ENCODE measurements at regions not wholly inside any gene's neighbourhood (a gene's known extent, or its start where the extent isn't known, plus 50 kb on each side); places are given as distances from the start of the nearest gene placed in this dataset.

DNA sequence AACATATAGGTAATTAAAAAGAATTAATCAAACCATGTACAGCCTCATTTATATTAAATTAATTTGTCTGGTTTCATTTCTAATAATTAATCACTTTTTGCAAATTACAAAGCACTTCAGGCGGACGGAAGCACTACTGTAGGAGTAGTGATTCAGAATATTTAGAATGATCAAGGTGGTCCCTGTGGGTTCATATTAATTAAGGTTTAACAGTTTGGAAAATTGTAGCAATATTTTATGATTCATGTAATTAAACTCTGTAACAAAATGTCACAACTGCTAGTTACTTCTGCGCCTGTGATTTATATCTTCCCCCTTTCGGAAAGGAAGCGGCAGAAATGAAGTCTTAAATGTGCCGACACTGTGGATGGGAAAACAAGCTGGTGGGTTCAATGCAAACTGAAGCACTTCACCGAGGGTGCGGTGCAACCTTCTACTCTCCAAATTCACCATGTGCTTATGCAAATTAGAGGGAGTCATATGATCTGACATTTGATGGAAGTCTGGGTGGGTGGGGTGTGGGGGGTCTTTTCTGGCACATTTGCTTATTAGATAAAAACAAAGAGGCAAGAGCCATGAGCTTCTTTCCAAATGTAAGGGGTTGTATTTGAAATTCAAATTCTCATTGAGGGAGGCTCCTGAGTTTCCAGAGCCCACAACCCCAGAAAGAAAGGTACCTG is 679.4 kb downstream of the TOX3 start:
- FAIRE-seq (no peak), DNase-seq (no peak)
- Histone ChIP-seq H3K27ac (ENCODE audit: low read depth in 2 of 2, low read length in 2 of 2) (no peak overlapping the region), H3K9ac (ENCODE audit: low read length in 3 of 3) (no peak overlapping the region), H3K27me3 (ENCODE audit: control insufficient read depth, insufficient read depth, low read length) (no peaks in the 10 kb centered on the region), H3K36me3 (ENCODE audit: control insufficient read depth in 2 of 3, insufficient read depth in 3 of 3, low read length in 3 of 3) (no peaks in the 10 kb centered on the region), H3K4me1 (ENCODE audit: control insufficient read depth in 2 of 3, insufficient read depth in 2 of 3, low read depth in 1 of 3, low read length in 3 of 3) (no peaks in the 10 kb centered on the region), H3K4me3 (ENCODE audit: low read length in 3 of 3) (no peak overlapping the region), H3K9me3 (ENCODE audit: control insufficient read depth in 2 of 3, insufficient read depth in 1 of 3, low read length in 3 of 3) (no peaks in the 10 kb centered on the region)
- TF ChIP-seq, protein P1, sequence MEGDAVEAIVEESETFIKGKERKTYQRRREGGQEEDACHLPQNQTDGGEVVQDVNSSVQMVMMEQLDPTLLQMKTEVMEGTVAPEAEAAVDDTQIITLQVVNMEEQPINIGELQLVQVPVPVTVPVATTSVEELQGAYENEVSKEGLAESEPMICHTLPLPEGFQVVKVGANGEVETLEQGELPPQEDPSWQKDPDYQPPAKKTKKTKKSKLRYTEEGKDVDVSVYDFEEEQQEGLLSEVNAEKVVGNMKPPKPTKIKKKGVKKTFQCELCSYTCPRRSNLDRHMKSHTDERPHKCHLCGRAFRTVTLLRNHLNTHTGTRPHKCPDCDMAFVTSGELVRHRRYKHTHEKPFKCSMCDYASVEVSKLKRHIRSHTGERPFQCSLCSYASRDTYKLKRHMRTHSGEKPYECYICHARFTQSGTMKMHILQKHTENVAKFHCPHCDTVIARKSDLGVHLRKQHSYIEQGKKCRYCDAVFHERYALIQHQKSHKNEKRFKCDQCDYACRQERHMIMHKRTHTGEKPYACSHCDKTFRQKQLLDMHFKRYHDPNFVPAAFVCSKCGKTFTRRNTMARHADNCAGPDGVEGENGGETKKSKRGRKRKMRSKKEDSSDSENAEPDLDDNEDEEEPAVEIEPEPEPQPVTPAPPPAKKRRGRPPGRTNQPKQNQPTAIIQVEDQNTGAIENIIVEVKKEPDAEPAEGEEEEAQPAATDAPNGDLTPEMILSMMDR (IDR thresholded peaks at IDR 0.05; ENCODE audit: borderline replicate concordance, extremely low read depth, insufficient read depth), result no peak
- intact Hi-C loops (cut with DNase I), result no loop called here

- no peak overlapping the region for H3K27ac ChIP-seq (ENCODE audit: low read depth in 2 of 2, low read length in 2 of 2)
- no peak for DNase-seq
- intact Hi-C loops (cut with DNase I), result no loop called here
- no peaks in the 10 kb centered on the region for H3K9me3 ChIP-seq (ENCODE audit: control insufficient read depth in 2 of 3, insufficient read depth in 1 of 3, low read length in 3 of 3)
- no peaks in the 10 kb centered on the region for H3K4me1 ChIP-seq (ENCODE audit: control insufficient read depth in 2 of 3, insufficient read depth in 2 of 3, low read depth in 1 of 3, low read length in 3 of 3)
- H3K36me3 ChIP-seq (ENCODE audit: control insufficient read depth in 2 of 3, insufficient read depth in 3 of 3, low read length in 3 of 3), result no peaks in the 10 kb centered on the region
- TF ChIP-seq, protein P1 (IDR thresholded peaks at IDR 0.05; ENCODE audit: borderline replicate concordance, extremely low read depth, insufficient read depth), result no peak
- no peak for FAIRE-seq
- no peak overlapping the region for H3K4me3 ChIP-seq (ENCODE audit: low read length in 3 of 3)
- H3K27me3 ChIP-seq (ENCODE audit: control insufficient read depth, insufficient read depth, low read length), result no peaks in the 10 kb centered on the region
- no peak overlapping the region for H3K9ac ChIP-seq (ENCODE audit: low read length in 3 of 3)
These were observed 682.4 kb downstream of the TOX3 start for GRCh38 chr16:51864575-51864974.

GRCh38 chr16:51854401-51854951 is 692.5 kb downstream of the TOX3 start:
- no peak overlapping the region for H3K27ac ChIP-seq (ENCODE audit: low read depth in 2 of 2, low read length in 2 of 2)
- no peak overlapping the region for H3K4me3 ChIP-seq (ENCODE audit: low read length in 3 of 3)
- intact Hi-C loops (cut with DNase I), result no loop called here

More at GRCh38 chr16:51854401-51854951, 692.5 kb downstream of the TOX3 start:
- Histone ChIP-seq H3K27me3 (ENCODE audit: control insufficient read depth, insufficient read depth, low read length) (no peaks in the 10 kb centered on the region), H3K9me3 (ENCODE audit: control insufficient read depth in 2 of 3, insufficient read depth in 1 of 3, low read length in 3 of 3) (no peaks in the 10 kb centered on the region), H3K9ac (ENCODE audit: low read length in 3 of 3) (no peak overlapping the region), H3K4me1 (ENCODE audit: control insufficient read depth in 2 of 3, insufficient read depth in 2 of 3, low read depth in 1 of 3, low read length in 3 of 3) (no peaks in the 10 kb centered on the region), H3K36me3 (ENCODE audit: control insufficient read depth in 2 of 3, insufficient read depth in 3 of 3, low read length in 3 of 3) (no peaks in the 10 kb centered on the region)
- FAIRE-seq (no peak), DNase-seq (no peak)
- TF ChIP-seq, protein P1 (IDR thresholded peaks at IDR 0.05; ENCODE audit: borderline replicate concordance, extremely low read depth, insufficient read depth), result no peak
